ENCODE measurements at regions not wholly inside any gene's neighbourhood (a gene's known extent, or its start where the extent isn't known, plus 50 kb on each side); places are given as distances from the start of the nearest gene placed in this dataset.

- TF ChIP-seq, protein P1, sequence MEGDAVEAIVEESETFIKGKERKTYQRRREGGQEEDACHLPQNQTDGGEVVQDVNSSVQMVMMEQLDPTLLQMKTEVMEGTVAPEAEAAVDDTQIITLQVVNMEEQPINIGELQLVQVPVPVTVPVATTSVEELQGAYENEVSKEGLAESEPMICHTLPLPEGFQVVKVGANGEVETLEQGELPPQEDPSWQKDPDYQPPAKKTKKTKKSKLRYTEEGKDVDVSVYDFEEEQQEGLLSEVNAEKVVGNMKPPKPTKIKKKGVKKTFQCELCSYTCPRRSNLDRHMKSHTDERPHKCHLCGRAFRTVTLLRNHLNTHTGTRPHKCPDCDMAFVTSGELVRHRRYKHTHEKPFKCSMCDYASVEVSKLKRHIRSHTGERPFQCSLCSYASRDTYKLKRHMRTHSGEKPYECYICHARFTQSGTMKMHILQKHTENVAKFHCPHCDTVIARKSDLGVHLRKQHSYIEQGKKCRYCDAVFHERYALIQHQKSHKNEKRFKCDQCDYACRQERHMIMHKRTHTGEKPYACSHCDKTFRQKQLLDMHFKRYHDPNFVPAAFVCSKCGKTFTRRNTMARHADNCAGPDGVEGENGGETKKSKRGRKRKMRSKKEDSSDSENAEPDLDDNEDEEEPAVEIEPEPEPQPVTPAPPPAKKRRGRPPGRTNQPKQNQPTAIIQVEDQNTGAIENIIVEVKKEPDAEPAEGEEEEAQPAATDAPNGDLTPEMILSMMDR (IDR thresholded peaks at IDR 0.05; ENCODE audit: low read length): no peak
- TF ChIP-seq EZH2 (IDR thresholded peaks at IDR 0.05; ENCODE audit: borderline replicate concordance, low read length): no peak
Observed at GRCh38 chr6:95209074-95209473, 368.3 kb upstream of the MANEA start.
